IMR-90 (cell line): ENCODE measurements at regions not wholly inside any gene's neighbourhood (a gene's known extent, or its start where the extent isn't known, plus 50 kb on each side); places are given as distances from the start of the nearest gene placed in this dataset.
A peak's percentile ranks its signal among the peaks of the same experiment; 100 is the strongest.

ENCODE experiments used
- ATAC-seq: fragments of 200-7000 bp; cut with Tn5 transposase; 2 replicates; pipeline ENCODE4 v1.9.1; 2020; ENCODE audit warnings: low read depth, mild to moderate bottlenecking, moderate library complexity
- BruUV-seq: library from RNA; stranded (reverse); fragments of 400-500 nt; replicated peaks from 2 replicates; lab custom pipeline; 2021; lab: Mats Ljungman, UMichigan
- CTCF ChIA-PET: fragments of 300-600 bp; formaldehyde crosslinking; extraction: SDS; loops from one replicate; lab custom pipeline; 2021; ENCODE audit warnings: antibody characterized with exemption; lab: Yijun Ruan, JAX
- POLR2A ChIA-PET: fragments of 300-600 bp; sonication (Branson Sonifier 250); formaldehyde crosslinking; loops from one replicate; lab custom pipeline; 2022; ENCODE audit warnings: antibody characterized with exemption; ENCODE audit not compliant: unreplicated experiment; lab: Charles Lee
- DNase-seq: peaks from one replicate; pipeline ENCODE4 v3.0.0; 2013
- H2AFZ ChIP-seq: replicated peaks from 2 replicates; pipeline ENCODE3; 2013; ENCODE audit warnings: low read length, mild to moderate bottlenecking; ENCODE audit not compliant: poor library complexity
- H2AK5ac ChIP-seq: 2 replicates; pipeline ENCODE4 v1.6.1; 2013; ENCODE audit warnings: low read depth, low read length, inconsistent platforms
- H2AK9ac ChIP-seq: replicated peaks from 2 replicates; pipeline ENCODE3; 2013; ENCODE audit warnings: mild to moderate bottlenecking, low read depth, low read length, moderate library complexity; ENCODE audit not compliant: poor library complexity
- H2BK120ac ChIP-seq: 2 replicates; pipeline ENCODE4 v1.6.1; 2013; ENCODE audit warnings: low read depth, low read length, inconsistent platforms
- H2BK15ac ChIP-seq: 3 replicates; pipeline ENCODE4 v1.6.1; 2013; ENCODE audit warnings: low read depth, low read length, inconsistent platforms
- H2BK20ac ChIP-seq: 2 replicates; pipeline ENCODE4 v1.6.1; 2013; ENCODE audit warnings: low read depth, mild to moderate bottlenecking, inconsistent platforms, low read length, moderate library complexity
- H2BK5ac ChIP-seq: 2 replicates; pipeline ENCODE4 v1.6.1; 2013; ENCODE audit warnings: mild to moderate bottlenecking, low read depth, low read length, inconsistent platforms; ENCODE audit not compliant: poor library complexity, severe bottlenecking
- H3K14ac ChIP-seq: replicated peaks from 2 replicates; pipeline ENCODE4 v1.6.1; 2013; ENCODE audit warnings: low read depth, low read length, inconsistent platforms
- H3K18ac ChIP-seq: 2 replicates; pipeline ENCODE4 v1.6.1; 2013; ENCODE audit warnings: low read depth, low read length, control low read depth
- H3K23ac ChIP-seq: 2 replicates; pipeline ENCODE4 v1.6.1; 2013; ENCODE audit warnings: low read depth, low read length, inconsistent platforms
- H3K27ac ChIP-seq: 2 replicates; pipeline ENCODE4 v1.5.1; 2013; ENCODE audit warnings: mild to moderate bottlenecking, control low read depth, low read length; ENCODE audit not compliant: insufficient read depth
- H3K27me3 ChIP-seq: 2 replicates; pipeline ENCODE4 v1.6.1; 2013; ENCODE audit warnings: low read length; ENCODE audit not compliant: control insufficient read depth, insufficient read depth
- H3K36me3 ChIP-seq: 2 replicates; pipeline ENCODE4 v1.6.1; 2013; ENCODE audit warnings: low read length, mixed read lengths; ENCODE audit not compliant: control insufficient read depth, insufficient read depth
- H3K4ac ChIP-seq: 2 replicates; pipeline ENCODE4 v1.6.1; 2013; ENCODE audit warnings: low read depth, low read length, inconsistent platforms
- H3K4me1 ChIP-seq: 2 replicates; pipeline ENCODE4 v1.6.1; 2013; ENCODE audit warnings: low read length, mixed read lengths; ENCODE audit not compliant: control insufficient read depth, insufficient read depth
- H3K4me2 ChIP-seq: 2 replicates; pipeline ENCODE4 v1.6.1; 2013; ENCODE audit warnings: low read depth, mild to moderate bottlenecking, control low read depth, low read length, moderate library complexity
- H3K4me3 ChIP-seq: 2 replicates; pipeline ENCODE4 v1.5.1; 2013; ENCODE audit warnings: low read depth, mild to moderate bottlenecking, control low read depth, low read length, moderate library complexity; ENCODE audit not compliant: insufficient read depth
- H3K56ac ChIP-seq: 2 replicates; pipeline ENCODE4 v1.6.1; 2013; ENCODE audit warnings: low read length, inconsistent platforms; ENCODE audit not compliant: insufficient read depth; ENCODE audit errors: extremely low read depth
- H3K79me1 ChIP-seq, 2 experiments: 2 replicates each; pipeline ENCODE4 v1.6.1; 2013; ENCODE audit warnings: low read length in 2 of 2, inconsistent platforms in 1 of 2, low read depth in 1 of 2
- H3K9ac ChIP-seq: 2 replicates; pipeline ENCODE4 v1.6.1; 2013; ENCODE audit warnings: low read depth, low read length, control low read depth
- H3K9me1 ChIP-seq: 2 replicates; pipeline ENCODE4 v1.6.1; 2013; ENCODE audit warnings: low read length, inconsistent platforms; ENCODE audit not compliant: insufficient read depth
- H3K9me3 ChIP-seq: 2 replicates; pipeline ENCODE4 v1.6.1; 2013; ENCODE audit warnings: low read length; ENCODE audit not compliant: control insufficient read depth, insufficient read depth
- H4K20me1 ChIP-seq: 2 replicates; pipeline ENCODE4 v1.6.1; 2013; ENCODE audit warnings: low read length, inconsistent platforms; ENCODE audit not compliant: insufficient read depth
- H4K5ac ChIP-seq: 2 replicates; pipeline ENCODE4 v1.6.1; 2013; ENCODE audit warnings: mild to moderate bottlenecking, low read depth, low read length, control low read depth
- H4K8ac ChIP-seq, 2 experiments: 2 replicates each; pipeline ENCODE4 v1.6.1; 2013; ENCODE audit warnings: low read depth in 2 of 2, low read length in 2 of 2, control low read depth in 1 of 2, inconsistent platforms in 1 of 2
- H4K91ac ChIP-seq: 2 replicates; pipeline ENCODE4 v1.6.1; 2013; ENCODE audit warnings: low read depth, low read length, inconsistent platforms; ENCODE audit not compliant: insufficient read depth
- NFE2L2 ChIP-seq: fragments of 150-350 bp; IDR thresholded peaks from 2 replicates; pipeline ENCODE4 v1.6.1; 2016; ENCODE audit warnings: low read depth, mild to moderate bottlenecking, low read length
- RAD21 ChIP-seq: IDR thresholded peaks from 2 replicates; pipeline ENCODE4 v1.6.1; 2012; ENCODE audit warnings: low read length, improper control_type of control experiment
- RCOR1 ChIP-seq: IDR thresholded peaks from 2 replicates; pipeline ENCODE4 v1.6.1; 2012; ENCODE audit warnings: mild to moderate bottlenecking, low read length, improper control_type of control experiment; ENCODE audit not compliant: insufficient replicate concordance
- WGBS, 2 experiments: methylation state at CpG; one replicate each; pipeline versions ENCODE4 v1.1.5 to v1.1.7; 2013; ENCODE audit warnings: missing lambda C conversion rate in 2 of 2; ENCODE audit not compliant: insufficient read length in 1 of 2; ENCODE audit errors: extremely low coverage in 2 of 2; 5-methylcytosine and 5-hydroxymethylcytosine counted together
- dilution Hi-C: fragments of 300-500 bp; cut with HindIII; formaldehyde crosslinking; loops from one replicate; pipeline ENCODE4 v1.14.3; 2018; ENCODE audit warnings: low sequenced_read_pairs; ENCODE audit not compliant: unreplicated experiment
- in situ Hi-C: fragments of 300-500 bp; cut with MboI; formaldehyde crosslinking; loops from 3 replicates; pipeline ENCODE4 v1.14.3; 2019; ENCODE audit warnings: low sequenced_read_pairs, inconsistent platforms, mixed read lengths
- intact Hi-C: fragments of 100-400 bp; cut with micrococcal nuclease; formaldehyde crosslinking; loops from 2 replicates; pipeline ENCODE4 v1.10.0; 2022

GRCh38 chr12:89899651-89900050 lies 191.0 kb upstream of the ATP2B1 start:
- Histone ChIP-seq H4K8ac (no peak overlapping the region), H3K18ac (peak overlapping the region; percentile 9; the same call in 1 of the 2 replicates), H3K27ac (no peak overlapping the region), H2AFZ (no peak overlapping the region), H3K4ac (no peak overlapping the region), H3K14ac (no peak overlapping the region), H3K9me1 (no peaks in the 10 kb centered on the region), H2BK20ac (peak overlapping the region; percentile 46; the same call in 1 of the 2 replicates), H3K56ac (no peak overlapping the region), H3K9me3 (no peaks in the 10 kb centered on the region), H3K23ac (no peak overlapping the region), H3K27me3 (no peaks in the 10 kb centered on the region), H3K4me3 (no peak overlapping the region), H2BK5ac (no peak overlapping the region), H3K9ac (no peak overlapping the region), H3K4me2 (no peak overlapping the region), H4K20me1 (no peaks in the 10 kb centered on the region), H2BK15ac (no peak overlapping the region), H3K79me1 (no peaks in the 10 kb centered on the region), H2BK120ac (no peak overlapping the region), H3K4me1 (peaks cover 6% of the 10 kb centered on the region), H4K91ac (no peak overlapping the region), H2AK5ac (no peak overlapping the region), H3K36me3 (no peaks in the 10 kb centered on the region), H2AK9ac (no peak overlapping the region), H4K5ac (no peak overlapping the region)
- WGBS, 2 experiments, result no CpG with 5 or more reads among the region's 2 CpGs
- TF ChIP-seq NFE2L2 (no peak), RAD21 (no peak), RCOR1 (no peak)
- intact Hi-C loops (no loop called here), in situ Hi-C loops (no loop called here), dilution Hi-C loops (no loop called here)
- no TSS peak for BruUV-seq
- ChIA-PET CTCF (no interaction called here), POLR2A (no interaction called here)
- ATAC-seq (no peak), DNase-seq (no peak)
